ENCODE measurements at regions not wholly inside any gene's neighbourhood (a gene's known extent, or its start where the extent isn't known, plus 50 kb on each side); places are given as distances from the start of the nearest gene placed in this dataset.

DNA sequence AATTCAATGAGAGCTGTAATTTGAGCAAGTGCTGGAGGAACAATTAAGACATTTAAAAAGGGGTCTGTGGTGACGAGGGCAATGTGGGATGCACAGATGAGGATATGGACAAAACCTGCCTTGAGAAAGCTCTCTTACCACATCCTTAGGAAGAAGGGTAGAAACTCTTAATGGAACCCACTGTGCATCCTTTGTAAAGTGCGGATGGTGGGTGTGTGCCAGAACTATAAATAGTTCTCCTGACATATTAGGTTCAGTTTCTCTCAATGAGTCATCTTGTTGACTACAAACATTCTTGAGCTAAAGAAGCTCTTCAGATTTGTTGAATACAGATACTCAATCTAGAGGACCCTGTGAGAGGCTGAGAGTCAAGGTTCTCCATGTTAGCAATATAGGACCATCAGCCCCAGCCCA lies 106.1 kb upstream of the ANO4 start:
- Mint-ChIP-seq H3K4me3 (ENCODE audit: unreplicated experiment) (no peak overlapping the region), H3K9me3 (ENCODE audit: unreplicated experiment) (peaks cover 8% of the 10 kb centered on the region), H3K4me1 (ENCODE audit: insufficient read depth, unreplicated experiment) (peaks cover 6% of the 10 kb centered on the region), H3K27ac (ENCODE audit: low read depth, unreplicated experiment) (no peak overlapping the region), H3K27me3 (ENCODE audit: insufficient read depth, unreplicated experiment) (no peaks in the 10 kb centered on the region), H3K36me3 (ENCODE audit: insufficient read depth, unreplicated experiment) (no peaks in the 10 kb centered on the region)
- BruUV-seq (replicated peaks), result no TSS peak
- ChIA-PET CTCF (interaction anchor here (0.6 to 2.3 kb wide), 10 partner anchors 9 to 389 kb away, joined by 3 to 19 read pairs (median 4); no protein-coding TSS in a partner anchor), POLR2A (interaction anchor here (0.6 to 1.8 kb wide), 4 partner anchors 10 to 367 kb away, joined by 3 to 10 read pairs (median 3); no protein-coding TSS in a partner anchor)
- DNase-seq (ENCODE audit: unreplicated experiment), result peak; percentile 33
- intact Hi-C loops (cut with micrococcal nuclease), result no loop called here
- TF ChIP-seq CTCF (IDR thresholded peaks at IDR 0.05; ENCODE audit: unreplicated experiment), result no peak

DNA sequence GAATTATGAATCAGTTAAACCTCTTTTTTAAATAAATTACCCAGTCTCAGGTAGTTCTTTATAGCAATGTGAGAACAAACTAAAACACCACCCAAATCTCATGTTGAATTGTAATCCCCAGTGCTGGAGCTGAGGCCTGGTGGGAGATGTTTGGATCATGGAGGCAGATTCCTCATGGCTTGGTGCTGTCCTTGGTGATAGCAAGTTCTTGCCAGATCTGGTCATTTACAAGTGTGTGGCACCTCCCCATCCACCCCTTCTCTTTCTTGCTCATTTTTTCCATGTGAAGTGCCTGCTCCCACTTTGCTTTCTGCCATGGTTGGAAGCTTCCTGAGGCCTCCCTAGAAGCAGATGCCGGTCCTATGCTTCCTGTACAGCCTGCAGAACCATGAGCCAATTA lies 102.1 kb upstream of the ANO4 start:
- no peak for DNase-seq (ENCODE audit: unreplicated experiment)
- peaks cover 11% of the 10 kb centered on the region for H3K4me1 Mint-ChIP-seq (ENCODE audit: insufficient read depth, unreplicated experiment)
- no peak for TF ChIP-seq CTCF (IDR thresholded peaks at IDR 0.05; ENCODE audit: unreplicated experiment)
- ChIA-PET CTCF (interaction anchor here (0.6 kb wide), 1 partner anchor 10 kb away, joined by 3 read pairs; no protein-coding TSS in a partner anchor), POLR2A (no interaction called here)
- H3K36me3 Mint-ChIP-seq (ENCODE audit: insufficient read depth, unreplicated experiment), result no peaks in the 10 kb centered on the region
- no TSS peak for BruUV-seq (replicated peaks)
- H3K4me3 Mint-ChIP-seq (ENCODE audit: unreplicated experiment), result no peak overlapping the region
- H3K9me3 Mint-ChIP-seq (ENCODE audit: unreplicated experiment), result no peaks in the 10 kb centered on the region
- H3K27me3 Mint-ChIP-seq (ENCODE audit: insufficient read depth, unreplicated experiment), result no peaks in the 10 kb centered on the region
- intact Hi-C loops (cut with micrococcal nuclease), result no loop called here
- no peak overlapping the region for H3K27ac Mint-ChIP-seq (ENCODE audit: low read depth, unreplicated experiment)

GRCh38 chr12:100698518-100698917 lies 96.1 kb upstream of the ANO4 start:
- Mint-ChIP-seq H3K27me3 (ENCODE audit: insufficient read depth, unreplicated experiment) (no peaks in the 10 kb centered on the region), H3K27ac (ENCODE audit: low read depth, unreplicated experiment) (no peak overlapping the region), H3K36me3 (ENCODE audit: insufficient read depth, unreplicated experiment) (no peaks in the 10 kb centered on the region), H3K4me1 (ENCODE audit: insufficient read depth, unreplicated experiment) (peaks cover 5% of the 10 kb centered on the region), H3K4me3 (ENCODE audit: unreplicated experiment) (no peak overlapping the region), H3K9me3 (ENCODE audit: unreplicated experiment) (no peaks in the 10 kb centered on the region)
- POLR2A ChIA-PET, result interaction anchor here (0.7 to 1.2 kb wide), 2 partner anchors 11 to 14 kb away, joined by 3 read pairs; no protein-coding TSS in a partner anchor
- CTCF ChIA-PET, result interaction anchor here (0.8 kb wide), 1 partner anchor 35 kb away, joined by 4 read pairs; no protein-coding TSS in a partner anchor
- no peak for TF ChIP-seq CTCF (IDR thresholded peaks at IDR 0.05; ENCODE audit: unreplicated experiment)
- no TSS peak for BruUV-seq (replicated peaks)
- DNase-seq (ENCODE audit: unreplicated experiment), result no peak
- intact Hi-C loops (cut with micrococcal nuclease), result no loop called here

DNA sequence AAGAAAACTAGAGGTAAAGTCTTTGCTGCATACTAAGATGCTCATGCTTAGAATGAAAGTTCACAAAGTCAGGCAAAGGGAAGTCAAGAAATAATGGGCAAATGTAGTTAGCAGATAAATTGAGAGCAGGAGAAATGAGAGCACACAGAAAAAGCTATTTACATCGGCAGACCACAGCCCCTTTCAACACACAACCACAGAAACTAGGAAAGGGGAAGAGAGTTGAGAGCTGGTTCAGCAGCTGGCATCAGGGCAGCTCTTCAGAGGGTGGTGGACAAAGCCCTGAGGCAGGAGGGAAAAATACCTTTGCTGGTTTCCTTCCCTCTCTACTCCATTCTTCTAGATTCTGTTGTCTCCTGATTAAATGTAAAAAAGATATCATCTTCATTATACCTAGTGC lies 95.4 kb upstream of the ANO4 start:
- CTCF ChIA-PET, result interaction anchor here (0.6 to 1.2 kb wide), 2 partner anchors 42 to 523 kb away, joined by 3 to 4 read pairs; no protein-coding TSS in a partner anchor
- intact Hi-C loops (cut with micrococcal nuclease), result no loop called here
- H3K36me3 Mint-ChIP-seq (ENCODE audit: insufficient read depth, unreplicated experiment), result no peaks in the 10 kb centered on the region
- H3K27me3 Mint-ChIP-seq (ENCODE audit: insufficient read depth, unreplicated experiment), result no peaks in the 10 kb centered on the region
- POLR2A ChIA-PET, result interaction anchor here (0.7 kb wide), 1 partner anchor 11 kb away, joined by 3 read pairs; no protein-coding TSS in a partner anchor
- BruUV-seq (replicated peaks), result no TSS peak
- no peak overlapping the region for H3K27ac Mint-ChIP-seq (ENCODE audit: low read depth, unreplicated experiment)
- DNase-seq (ENCODE audit: unreplicated experiment), result no peak
- no peak for TF ChIP-seq CTCF (IDR thresholded peaks at IDR 0.05; ENCODE audit: unreplicated experiment)
- no peak overlapping the region for H3K4me3 Mint-ChIP-seq (ENCODE audit: unreplicated experiment)
- H3K9me3 Mint-ChIP-seq (ENCODE audit: unreplicated experiment), result no peaks in the 10 kb centered on the region
- H3K4me1 Mint-ChIP-seq (ENCODE audit: insufficient read depth, unreplicated experiment), result peaks cover 5% of the 10 kb centered on the region
